MM.1S (cell line): ENCODE measurements at regions not wholly inside any gene's neighbourhood (a gene's known extent, or its start where the extent isn't known, plus 50 kb on each side); places are given as distances from the start of the nearest gene placed in this dataset.

Experiments used
- EZH2 ChIP-seq: fragments of 300-600 bp; sonication (generic); optimal IDR thresholded peaks from 2 replicates; pipeline ENCODE3; 2017; ENCODE audit warnings: low read depth, mild to moderate bottlenecking, antibody characterized with exemption, low read length, mixed read lengths
- EZH2phosphoT487 ChIP-seq: fragments of 300-600 bp; sonication (generic); IDR thresholded peaks from 2 replicates; pipeline ENCODE4 v1.6.1; 2018; ENCODE audit warnings: antibody characterized with exemption, low read length
- TF ChIP-seq, protein P1 (sequence below): fragments of 300-600 bp; sonication (generic); IDR thresholded peaks from 2 replicates; pipeline ENCODE4 v1.5.1; 2016; ENCODE audit warnings: antibody characterized with exemption, low read length, mixed read lengths

GRCh38 chr5:128913551-128913950 lies 51.7 kb upstream of the SLC27A6 start:
- TF ChIP-seq, protein P1, sequence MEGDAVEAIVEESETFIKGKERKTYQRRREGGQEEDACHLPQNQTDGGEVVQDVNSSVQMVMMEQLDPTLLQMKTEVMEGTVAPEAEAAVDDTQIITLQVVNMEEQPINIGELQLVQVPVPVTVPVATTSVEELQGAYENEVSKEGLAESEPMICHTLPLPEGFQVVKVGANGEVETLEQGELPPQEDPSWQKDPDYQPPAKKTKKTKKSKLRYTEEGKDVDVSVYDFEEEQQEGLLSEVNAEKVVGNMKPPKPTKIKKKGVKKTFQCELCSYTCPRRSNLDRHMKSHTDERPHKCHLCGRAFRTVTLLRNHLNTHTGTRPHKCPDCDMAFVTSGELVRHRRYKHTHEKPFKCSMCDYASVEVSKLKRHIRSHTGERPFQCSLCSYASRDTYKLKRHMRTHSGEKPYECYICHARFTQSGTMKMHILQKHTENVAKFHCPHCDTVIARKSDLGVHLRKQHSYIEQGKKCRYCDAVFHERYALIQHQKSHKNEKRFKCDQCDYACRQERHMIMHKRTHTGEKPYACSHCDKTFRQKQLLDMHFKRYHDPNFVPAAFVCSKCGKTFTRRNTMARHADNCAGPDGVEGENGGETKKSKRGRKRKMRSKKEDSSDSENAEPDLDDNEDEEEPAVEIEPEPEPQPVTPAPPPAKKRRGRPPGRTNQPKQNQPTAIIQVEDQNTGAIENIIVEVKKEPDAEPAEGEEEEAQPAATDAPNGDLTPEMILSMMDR, result no peak
- TF ChIP-seq EZH2 (no peak), EZH2phosphoT487 (no peak)
